ENCODE measurements at regions not wholly inside any gene's neighbourhood (a gene's known extent, or its start where the extent isn't known, plus 50 kb on each side); places are given as distances from the start of the nearest gene placed in this dataset.

- Mint-ChIP-seq H3K4me1 (peaks cover 9% of the 10 kb centered on the region), H3K4me3 (no peak overlapping the region), H3K36me3 (ENCODE audit: low read depth) (no peaks in the 10 kb centered on the region), H3K27me3 (ENCODE audit: insufficient read depth, low read depth, poor library complexity) (peaks cover 5% of the 10 kb centered on the region), H3K27ac (no peak overlapping the region), H3K9me3 (no peaks in the 10 kb centered on the region)
- H3K27ac ChIP-seq (ENCODE audit: low read depth) = no peak overlapping the region
- no peaks in the 10 kb centered on the region for H3K9me2 ChIP-seq (ENCODE audit: insufficient read depth)
- H3F3A ChIP-seq (replicated peaks; ENCODE audit: low read depth) = no peaks in the 10 kb centered on the region
- H2AFZ ChIP-seq = no peak overlapping the region
- no peaks in the 10 kb centered on the region for H4K20me1 ChIP-seq (replicated peaks; ENCODE audit: insufficient read depth)
- no peak overlapping the region for H3K4me3 ChIP-seq
- H3K36me3 ChIP-seq (ENCODE audit: insufficient read depth) = no peaks in the 10 kb centered on the region
- no peaks in the 10 kb centered on the region for H3K79me2 ChIP-seq (replicated peaks; ENCODE audit: insufficient read depth)
- DNase-seq (ENCODE audit: low spot score) (no peak), ATAC-seq (no peak)
- TF ChIP-seq EZH2 (IDR thresholded peaks at IDR 0.05; ENCODE audit: low read depth, unreplicated experiment) = no peak
- no peak for TF ChIP-seq POLR2AphosphoS5 (IDR thresholded peaks at IDR 0.05; ENCODE audit: low read depth)
- no peak for TF ChIP-seq ZNF331 (CRISPR knock-in tag; IDR thresholded peaks at IDR 0.05; ENCODE audit: low read depth)
- TF ChIP-seq JUNB (IDR thresholded peaks at IDR 0.05; ENCODE audit: unreplicated experiment) = no peak
- TF ChIP-seq ZNF462 (CRISPR knock-in tag; IDR thresholded peaks at IDR 0.05) = no peak
- no peak for TF ChIP-seq EZH2phosphoT487 (IDR thresholded peaks at IDR 0.05; ENCODE audit: unreplicated experiment)
- no peak for TF ChIP-seq ZNF114 (CRISPR knock-in tag; IDR thresholded peaks at IDR 0.05)
- no peak for TF ChIP-seq CREB1 (CRISPR knock-in tag; IDR thresholded peaks at IDR 0.05; ENCODE audit: low read depth)
- TF ChIP-seq REST (IDR thresholded peaks at IDR 0.05; ENCODE audit: unreplicated experiment) = no peak
- TF ChIP-seq NANOG (IDR thresholded peaks at IDR 0.05; ENCODE audit: borderline replicate concordance) = no peak
- TF ChIP-seq ETS1 (IDR thresholded peaks at IDR 0.05) = no peak
- no peak for TF ChIP-seq CTCF (conservative IDR thresholded peaks at IDR 0.05; ENCODE audit: low read depth in 2 of 2)
- TF ChIP-seq STAT1 (IDR thresholded peaks at IDR 0.05; ENCODE audit: unreplicated experiment) = no peak
- H3K27me3 ChIP-seq (ENCODE audit: insufficient read depth) = no peaks in the 10 kb centered on the region
- no peaks in the 10 kb centered on the region for H3K4me1 ChIP-seq (ENCODE audit: insufficient read depth)
- H3K4me2 ChIP-seq = no peak overlapping the region
Observed at GRCh38 chr20:37579106-37579505, 51.4 kb upstream of the BLCAP start.

Measured in GM23338 (cell line).